AG04450 (cell line): ENCODE measurements at regions not wholly inside any gene's neighbourhood (a gene's known extent, or its start where the extent isn't known, plus 50 kb on each side); places are given as distances from the start of the nearest gene placed in this dataset.

ENCODE experiments used
- CTCF ChIA-PET: fragments of 300-600, 350-600 bp; formaldehyde crosslinking; extraction: SDS; loops from one replicate; lab custom pipeline; 2022; ENCODE audit warnings: antibody characterized with exemption, inconsistent platforms; lab: Charles Lee
- POLR2A ChIA-PET: fragments of 350-600 bp; formaldehyde crosslinking; extraction: SDS; loops from one replicate; lab custom pipeline; 2021; ENCODE audit warnings: antibody characterized with exemption, inconsistent platforms; lab: Yijun Ruan, JAX
- DNase-seq: peaks from one replicate; pipeline ENCODE4 v3.0.0-alpha.2; 2011; ENCODE audit warnings: low read depth, low spot score
- H3K27ac ChIP-seq: one replicate; pipeline ENCODE4 v1.5.1; 2012; ENCODE audit warnings: low read depth, low read length, control low read depth
- H3K27me3 ChIP-seq: one replicate; pipeline ENCODE4 v1.6.0; 2012; ENCODE audit warnings: low read length; ENCODE audit not compliant: control insufficient read depth, insufficient read depth
- H3K4me3 ChIP-seq: 2 replicates; pipeline ENCODE4 v1.5.1; 2011; ENCODE audit warnings: mild to moderate bottlenecking, low read depth, low read length, control low read depth
- H3K9me3 ChIP-seq: 2 replicates; pipeline ENCODE4 v1.5.1; 2012; ENCODE audit warnings: low read length; ENCODE audit not compliant: control insufficient read depth, insufficient read depth
- CTCF ChIP-seq: IDR thresholded peaks from 2 replicates; pipeline ENCODE4 v1.5.1; 2011; ENCODE audit warnings: low read depth, low read length, control low read depth, inconsistent platforms

- ChIA-PET POLR2A (no interaction called here), CTCF (no interaction called here)
- H3K27me3 ChIP-seq: no peaks in the 10 kb centered on the region
- H3K4me3 ChIP-seq: no peak overlapping the region
- H3K27ac ChIP-seq: no peak overlapping the region
- no peak for DNase-seq
- TF ChIP-seq CTCF: no peak
- no peaks in the 10 kb centered on the region for H3K9me3 ChIP-seq
Measured at GRCh38 chr10:3961082-3961481, 176.1 kb upstream of the KLF6 start.

GRCh38 chr10:3960496-3960895 lies 175.5 kb upstream of the KLF6 start:
- POLR2A ChIA-PET: no interaction called here
- TF ChIP-seq CTCF: no peak
- no peak overlapping the region for H3K27ac ChIP-seq
- no peak for DNase-seq
- CTCF ChIA-PET: no interaction called here
- H3K27me3 ChIP-seq: no peaks in the 10 kb centered on the region
- H3K9me3 ChIP-seq: no peaks in the 10 kb centered on the region
- H3K4me3 ChIP-seq: no peak overlapping the region

GRCh38 chr10:3959370-3960325 lies 174.6 kb upstream of the KLF6 start:
- Histone ChIP-seq H3K27ac (no peak overlapping the region), H3K9me3 (no peaks in the 10 kb centered on the region), H3K27me3 (no peaks in the 10 kb centered on the region), H3K4me3 (no peak overlapping the region)
- no peak for TF ChIP-seq CTCF
- POLR2A ChIA-PET: no interaction called here
- CTCF ChIA-PET: interaction anchor here (1.0 kb wide), 1 partner anchor 13 kb away, joined by 3 read pairs; no protein-coding TSS in a partner anchor
- no peak for DNase-seq

GRCh38 chr10:3958472-3958996 lies 173.5 kb upstream of the KLF6 start:
- Histone ChIP-seq H3K27me3 (no peaks in the 10 kb centered on the region), H3K27ac (no peak overlapping the region), H3K4me3 (no peak overlapping the region), H3K9me3 (no peaks in the 10 kb centered on the region)
- no peak for TF ChIP-seq CTCF
- ChIA-PET POLR2A (no interaction called here), CTCF (interaction anchor here (1.0 kb wide), 1 partner anchor 12 kb away, joined by 3 read pairs; no protein-coding TSS in a partner anchor)
- DNase-seq: no peak
